ENCODE measurements at regions not wholly inside any gene's neighbourhood (a gene's known extent, or its start where the extent isn't known, plus 50 kb on each side); places are given as distances from the start of the nearest gene placed in this dataset.

- TF ChIP-seq TCF7L2 (IDR thresholded peaks at IDR 0.05; ENCODE audit: low read depth, low read length) (no peak), POLR2AphosphoS5 (IDR thresholded peaks at IDR 0.05; ENCODE audit: low read depth, low read length) (no peak), SIN3A (IDR thresholded peaks at IDR 0.05; ENCODE audit: borderline replicate concordance, insufficient read depth, low read depth, low read length) (no peak), CTCF (IDR thresholded peaks at IDR 0.05) (no peak), REST (IDR thresholded peaks at IDR 0.05; ENCODE audit: insufficient read depth in 1 of 2, low read depth in 2 of 2, low read length in 1 of 2) (no peak)
- H3K4me1 ChIP-seq (ENCODE audit: control insufficient read depth, insufficient read depth, low read length) = no peaks in the 10 kb centered on the region
- no peaks in the 10 kb centered on the region for H3K36me3 ChIP-seq (ENCODE audit: control insufficient read depth, insufficient read depth, low read length)
- CTCF ChIA-PET = no interaction called here
- no peak for ATAC-seq
- no peaks in the 10 kb centered on the region for H3K9me3 ChIP-seq (ENCODE audit: control insufficient read depth, insufficient read depth, low read depth, low read length)
- no peak overlapping the region for H3K27ac ChIP-seq (ENCODE audit: low read length)
- H3K27me3 ChIP-seq (ENCODE audit: control insufficient read depth, insufficient read depth, low read length) = no peaks in the 10 kb centered on the region
- in situ Hi-C loops (cut with HindIII; ENCODE audit: low pct_unique_long_range_greater_than_20kb, low sequenced_read_pairs) = no loop called here
- no TSS peak for BruUV-seq (replicated peaks)
- DNase-seq (ENCODE audit: low read depth, low spot score) = no peak
- POLR2A ChIA-PET = no interaction called here
- intact Hi-C loops (cut with micrococcal nuclease; ENCODE audit: unreplicated experiment) = no loop called here
- H3K4me3 ChIP-seq (ENCODE audit: low read depth in 2 of 2, low read length in 2 of 2) = no peak overlapping the region
These were observed 1181.4 kb downstream of the RPA4 start for GRCh38 chrX:98065151-98065550.

GRCh38 chrX:98067611-98068010, 1183.9 kb downstream of the RPA4 start:
- CTCF ChIA-PET = no interaction called here
- DNase-seq (ENCODE audit: low read depth, low spot score) (no peak), ATAC-seq (no peak)
- in situ Hi-C loops (cut with HindIII; ENCODE audit: low pct_unique_long_range_greater_than_20kb, low sequenced_read_pairs) = no loop called here
- intact Hi-C loops (cut with micrococcal nuclease; ENCODE audit: unreplicated experiment) = no loop called here
- TF ChIP-seq TCF7L2 (IDR thresholded peaks at IDR 0.05; ENCODE audit: low read depth, low read length) (no peak), POLR2AphosphoS5 (IDR thresholded peaks at IDR 0.05; ENCODE audit: low read depth, low read length) (no peak), CTCF (IDR thresholded peaks at IDR 0.05) (no peak), SIN3A (IDR thresholded peaks at IDR 0.05; ENCODE audit: borderline replicate concordance, insufficient read depth, low read depth, low read length) (no peak), REST (IDR thresholded peaks at IDR 0.05; ENCODE audit: insufficient read depth in 1 of 2, low read depth in 2 of 2, low read length in 1 of 2) (no peak)
- Histone ChIP-seq H3K27ac (ENCODE audit: low read length) (no peak overlapping the region), H3K36me3 (ENCODE audit: control insufficient read depth, insufficient read depth, low read length) (no peaks in the 10 kb centered on the region), H3K9me3 (ENCODE audit: control insufficient read depth, insufficient read depth, low read depth, low read length) (no peaks in the 10 kb centered on the region), H3K4me1 (ENCODE audit: control insufficient read depth, insufficient read depth, low read length) (no peaks in the 10 kb centered on the region), H3K4me3 (ENCODE audit: low read depth in 2 of 2, low read length in 2 of 2) (no peak overlapping the region), H3K27me3 (ENCODE audit: control insufficient read depth, insufficient read depth, low read length) (no peaks in the 10 kb centered on the region)
- BruUV-seq (replicated peaks) = no TSS peak
- POLR2A ChIA-PET = no interaction called here
